ENCODE measurements at regions not wholly inside any gene's neighbourhood (a gene's known extent, or its start where the extent isn't known, plus 50 kb on each side); places are given as distances from the start of the nearest gene placed in this dataset.
A peak's percentile ranks its signal among the peaks of the same experiment; 100 is the strongest.

DNA sequence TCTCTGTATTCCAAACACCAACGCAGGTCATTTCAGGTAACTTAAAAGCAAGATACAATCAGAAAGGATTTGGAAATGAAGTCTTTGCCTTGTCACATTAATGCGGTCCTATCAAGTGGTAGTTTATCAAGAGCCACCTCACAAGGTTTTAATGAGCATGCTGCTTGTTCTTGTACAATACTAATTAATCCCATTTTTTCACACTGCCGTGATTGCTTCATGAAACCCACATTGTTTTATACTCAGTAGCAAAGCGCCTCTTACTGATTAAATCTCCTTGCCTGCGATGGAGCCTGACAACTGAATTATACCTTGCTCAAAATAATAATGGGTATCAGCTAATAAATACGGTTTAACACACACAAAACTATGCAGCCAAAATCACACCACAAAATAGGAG, 234.1 kb upstream of the TSHZ2 start:
- H3K27me3 Mint-ChIP-seq (ENCODE audit: low read depth, poor library complexity), result peaks cover 3% of the 10 kb centered on the region
- TF ChIP-seq CTCF (IDR thresholded peaks at IDR 0.05), result no peak
- no peaks in the 10 kb centered on the region for H3K36me3 Mint-ChIP-seq (ENCODE audit: low read depth)
- no peak overlapping the region for H3K27ac Mint-ChIP-seq
- H3K4me3 Mint-ChIP-seq, result no peak overlapping the region
- DNase-seq, result no peak
- H3K9me3 Mint-ChIP-seq, result peaks cover 6% of the 10 kb centered on the region
- no peaks in the 10 kb centered on the region for H3K4me1 Mint-ChIP-seq

DNA sequence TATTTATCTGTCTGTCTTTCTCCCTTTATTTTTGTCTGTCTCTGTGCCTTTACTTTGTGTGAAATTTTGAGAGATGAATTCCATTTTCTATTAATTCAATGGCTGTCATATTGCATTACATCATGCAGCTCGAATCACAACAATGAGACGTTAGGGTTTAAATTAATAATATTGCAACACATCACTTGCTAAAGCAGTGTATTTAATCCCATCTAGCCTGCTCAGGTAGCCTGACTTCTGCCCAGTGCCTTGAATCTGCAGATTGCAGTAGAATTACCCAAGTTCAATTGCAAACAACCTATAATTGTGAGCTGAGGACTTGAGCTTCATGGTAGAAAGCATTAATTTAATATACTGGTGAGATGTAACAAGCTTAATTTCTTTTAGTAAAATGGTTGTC, 235.7 kb upstream of the TSHZ2 start:
- H3K36me3 Mint-ChIP-seq (ENCODE audit: low read depth), result no peaks in the 10 kb centered on the region
- H3K27me3 Mint-ChIP-seq (ENCODE audit: low read depth, poor library complexity), result peaks cover 3% of the 10 kb centered on the region
- DNase-seq, result no peak
- no peak overlapping the region for H3K27ac Mint-ChIP-seq
- no peak for TF ChIP-seq CTCF (IDR thresholded peaks at IDR 0.05)
- peaks cover 6% of the 10 kb centered on the region for H3K9me3 Mint-ChIP-seq
- H3K4me1 Mint-ChIP-seq, result no peaks in the 10 kb centered on the region
- no peak overlapping the region for H3K4me3 Mint-ChIP-seq

DNA sequence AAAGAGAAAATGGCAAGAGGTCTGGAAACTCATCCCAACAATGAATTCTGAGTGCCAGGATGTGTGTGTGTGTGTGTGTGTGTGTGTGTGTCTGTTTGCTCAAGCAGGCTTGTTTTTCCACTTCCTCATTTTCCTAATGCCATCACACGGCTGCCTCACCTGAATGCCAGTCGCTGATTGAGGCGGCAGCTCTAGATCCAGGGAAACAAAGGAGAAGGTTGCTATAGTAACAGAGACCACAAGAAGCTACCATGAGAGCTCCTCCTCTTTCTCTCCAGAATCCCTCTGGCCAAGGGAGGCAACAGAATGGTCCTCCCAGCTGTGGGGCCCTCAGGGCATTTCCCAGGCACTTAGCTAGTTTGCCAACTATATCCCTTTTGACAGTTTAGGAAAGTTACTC, 241.1 kb upstream of the TSHZ2 start:
- Mint-ChIP-seq H3K27me3 (ENCODE audit: low read depth, poor library complexity) (no peaks in the 10 kb centered on the region), H3K36me3 (ENCODE audit: low read depth) (peaks cover 4% of the 10 kb centered on the region), H3K27ac (no peak overlapping the region), H3K4me1 (no peaks in the 10 kb centered on the region), H3K9me3 (peaks cover 24% of the 10 kb centered on the region), H3K4me3 (no peak overlapping the region)
- DNase-seq, result no peak
- no peak for TF ChIP-seq CTCF (IDR thresholded peaks at IDR 0.05)

- no peak overlapping the region for H3K27ac Mint-ChIP-seq
- no peak for DNase-seq
- H3K9me3 Mint-ChIP-seq, result peaks cover 24% of the 10 kb centered on the region
- H3K27me3 Mint-ChIP-seq (ENCODE audit: low read depth, poor library complexity), result no peaks in the 10 kb centered on the region
- peaks cover 20% of the 10 kb centered on the region for H3K4me1 Mint-ChIP-seq
- H3K36me3 Mint-ChIP-seq (ENCODE audit: low read depth), result peaks cover 4% of the 10 kb centered on the region
- no peak overlapping the region for H3K4me3 Mint-ChIP-seq
- no peak for TF ChIP-seq CTCF (IDR thresholded peaks at IDR 0.05)
Measured at GRCh38 chr20:52727740-52728456, 244.3 kb upstream of the TSHZ2 start.

DNA sequence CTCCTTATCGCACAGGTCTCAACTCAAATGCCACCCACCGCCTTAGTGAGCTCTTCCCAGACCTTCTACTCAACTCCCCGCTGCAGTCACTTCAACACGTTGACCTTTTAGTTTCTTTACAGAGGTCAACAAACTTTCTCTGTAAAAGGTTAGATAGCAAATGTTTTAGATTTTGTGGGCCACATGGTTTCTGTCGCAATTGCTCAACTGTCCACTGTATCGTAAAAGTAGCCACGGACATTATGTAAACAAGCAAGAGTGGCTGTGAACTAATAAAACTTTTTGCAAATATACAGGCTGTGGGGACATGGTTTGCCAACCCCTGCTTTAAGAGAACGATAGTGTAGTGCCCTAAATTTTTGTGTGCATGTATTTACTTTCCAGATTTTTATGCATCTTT, 247.6 kb upstream of the TSHZ2 start:
- Mint-ChIP-seq H3K27me3 (ENCODE audit: low read depth, poor library complexity) (no peaks in the 10 kb centered on the region), H3K4me1 (peaks cover 33% of the 10 kb centered on the region), H3K27ac (peak overlapping the region; percentile 27), H3K4me3 (no peak overlapping the region), H3K36me3 (ENCODE audit: low read depth) (no peaks in the 10 kb centered on the region), H3K9me3 (peaks cover 15% of the 10 kb centered on the region)
- DNase-seq, result no peak
- no peak for TF ChIP-seq CTCF (IDR thresholded peaks at IDR 0.05)

Data from nephron progenitor cell (in vitro differentiated cells).